ENCODE measurements at regions not wholly inside any gene's neighbourhood (a gene's known extent, or its start where the extent isn't known, plus 50 kb on each side); places are given as distances from the start of the nearest gene placed in this dataset.

DNA sequence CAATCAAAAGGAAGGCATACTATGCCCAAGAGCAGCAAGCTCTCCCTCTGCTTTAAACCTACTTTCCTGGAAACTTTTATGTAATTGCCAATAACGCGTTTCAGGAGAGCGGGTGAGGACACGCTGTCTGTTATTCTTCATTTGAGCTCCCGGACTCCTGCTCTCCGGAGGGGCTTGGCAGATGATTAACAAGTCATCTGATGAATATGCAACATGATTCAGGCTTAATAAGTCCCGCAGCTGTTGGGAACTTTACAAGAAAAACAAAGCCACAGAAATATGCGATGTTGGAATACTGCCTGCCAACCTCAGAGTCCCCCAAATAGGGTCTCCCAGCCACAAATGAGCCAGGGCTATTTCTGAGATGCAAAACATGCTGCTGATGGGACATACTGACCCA lies 348.0 kb downstream of the GPAM start:
- no peak overlapping the region for H3K4me3 Mint-ChIP-seq
- H3K36me3 Mint-ChIP-seq: no peaks in the 10 kb centered on the region
- peaks cover 13% of the 10 kb centered on the region for H3K9me3 Mint-ChIP-seq
- DNase-seq (ENCODE audit: low spot score) (no peak), ATAC-seq (no peak)
- peaks cover 36% of the 10 kb centered on the region for H3K4me1 Mint-ChIP-seq
- ChIA-PET CTCF (interaction anchor here (1.3 kb wide), 1 partner anchor 156 kb away, joined by 3 read pairs; no protein-coding TSS in a partner anchor), POLR2A (no interaction called here)
- no peaks in the 10 kb centered on the region for H3K27me3 Mint-ChIP-seq (ENCODE audit: low read depth)
- TF ChIP-seq FOXJ3 (CRISPR knock-in tag; IDR thresholded peaks at IDR 0.05; ENCODE audit: borderline replicate concordance): no peak
- no peak for TF ChIP-seq SP1 (CRISPR knock-in tag; conservative IDR thresholded peaks at IDR 0.05)
- no peak for TF ChIP-seq RELA (CRISPR knock-in tag; IDR thresholded peaks at IDR 0.05; ENCODE audit: borderline replicate concordance)
- TF ChIP-seq NFE2L1 (CRISPR knock-in tag; IDR thresholded peaks at IDR 0.05): no peak
- TF ChIP-seq, protein P1, sequence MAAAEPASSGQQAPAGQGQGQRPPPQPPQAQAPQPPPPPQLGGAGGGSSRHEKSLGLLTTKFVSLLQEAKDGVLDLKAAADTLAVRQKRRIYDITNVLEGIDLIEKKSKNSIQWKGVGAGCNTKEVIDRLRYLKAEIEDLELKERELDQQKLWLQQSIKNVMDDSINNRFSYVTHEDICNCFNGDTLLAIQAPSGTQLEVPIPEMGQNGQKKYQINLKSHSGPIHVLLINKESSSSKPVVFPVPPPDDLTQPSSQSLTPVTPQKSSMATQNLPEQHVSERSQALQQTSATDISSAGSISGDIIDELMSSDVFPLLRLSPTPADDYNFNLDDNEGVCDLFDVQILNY (CRISPR knock-in tag; IDR thresholded peaks at IDR 0.05): no peak
- TF ChIP-seq, protein P2, sequence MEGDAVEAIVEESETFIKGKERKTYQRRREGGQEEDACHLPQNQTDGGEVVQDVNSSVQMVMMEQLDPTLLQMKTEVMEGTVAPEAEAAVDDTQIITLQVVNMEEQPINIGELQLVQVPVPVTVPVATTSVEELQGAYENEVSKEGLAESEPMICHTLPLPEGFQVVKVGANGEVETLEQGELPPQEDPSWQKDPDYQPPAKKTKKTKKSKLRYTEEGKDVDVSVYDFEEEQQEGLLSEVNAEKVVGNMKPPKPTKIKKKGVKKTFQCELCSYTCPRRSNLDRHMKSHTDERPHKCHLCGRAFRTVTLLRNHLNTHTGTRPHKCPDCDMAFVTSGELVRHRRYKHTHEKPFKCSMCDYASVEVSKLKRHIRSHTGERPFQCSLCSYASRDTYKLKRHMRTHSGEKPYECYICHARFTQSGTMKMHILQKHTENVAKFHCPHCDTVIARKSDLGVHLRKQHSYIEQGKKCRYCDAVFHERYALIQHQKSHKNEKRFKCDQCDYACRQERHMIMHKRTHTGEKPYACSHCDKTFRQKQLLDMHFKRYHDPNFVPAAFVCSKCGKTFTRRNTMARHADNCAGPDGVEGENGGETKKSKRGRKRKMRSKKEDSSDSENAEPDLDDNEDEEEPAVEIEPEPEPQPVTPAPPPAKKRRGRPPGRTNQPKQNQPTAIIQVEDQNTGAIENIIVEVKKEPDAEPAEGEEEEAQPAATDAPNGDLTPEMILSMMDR (IDR thresholded peaks at IDR 0.05): no peak
- TF ChIP-seq MXD4 (CRISPR knock-in tag; IDR thresholded peaks at IDR 0.05; ENCODE audit: borderline replicate concordance): no peak
- H3K27ac Mint-ChIP-seq: no peak overlapping the region

DNA sequence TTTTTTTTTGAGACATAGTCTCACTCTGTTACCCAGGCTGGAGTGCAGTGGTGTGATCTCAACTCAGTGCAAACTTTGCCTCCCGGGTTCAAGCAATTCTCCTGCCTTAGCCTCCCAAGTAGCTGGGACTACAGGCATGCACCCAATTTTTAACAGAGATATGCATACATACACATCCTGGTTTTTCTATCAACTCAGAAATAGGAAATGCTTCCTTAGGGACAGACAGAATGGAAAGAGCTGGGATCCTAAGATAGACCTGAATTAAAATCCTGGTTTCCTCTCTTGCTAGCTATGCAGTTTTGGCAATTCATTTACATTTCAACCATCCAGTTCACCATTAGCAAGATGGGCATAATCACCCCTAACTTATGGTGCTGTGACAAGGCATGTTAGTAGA lies 347.5 kb downstream of the GPAM start:
- DNase-seq (ENCODE audit: low spot score): no peak
- Mint-ChIP-seq H3K4me1 (peaks cover 36% of the 10 kb centered on the region), H3K27me3 (ENCODE audit: low read depth) (no peaks in the 10 kb centered on the region), H3K27ac (no peak overlapping the region), H3K36me3 (no peaks in the 10 kb centered on the region), H3K9me3 (peaks cover 13% of the 10 kb centered on the region), H3K4me3 (no peak overlapping the region)
- ATAC-seq: no peak
- TF ChIP-seq, protein P3, sequence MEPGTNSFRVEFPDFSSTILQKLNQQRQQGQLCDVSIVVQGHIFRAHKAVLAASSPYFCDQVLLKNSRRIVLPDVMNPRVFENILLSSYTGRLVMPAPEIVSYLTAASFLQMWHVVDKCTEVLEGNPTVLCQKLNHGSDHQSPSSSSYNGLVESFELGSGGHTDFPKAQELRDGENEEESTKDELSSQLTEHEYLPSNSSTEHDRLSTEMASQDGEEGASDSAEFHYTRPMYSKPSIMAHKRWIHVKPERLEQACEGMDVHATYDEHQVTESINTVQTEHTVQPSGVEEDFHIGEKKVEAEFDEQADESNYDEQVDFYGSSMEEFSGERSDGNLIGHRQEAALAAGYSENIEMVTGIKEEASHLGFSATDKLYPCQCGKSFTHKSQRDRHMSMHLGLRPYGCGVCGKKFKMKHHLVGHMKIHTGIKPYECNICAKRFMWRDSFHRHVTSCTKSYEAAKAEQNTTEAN (CRISPR knock-in tag; IDR thresholded peaks at IDR 0.05): no peak
- TF ChIP-seq ZNF396 (CRISPR knock-in tag; IDR thresholded peaks at IDR 0.05; ENCODE audit: borderline replicate concordance): no peak
- TF ChIP-seq, protein P4, sequence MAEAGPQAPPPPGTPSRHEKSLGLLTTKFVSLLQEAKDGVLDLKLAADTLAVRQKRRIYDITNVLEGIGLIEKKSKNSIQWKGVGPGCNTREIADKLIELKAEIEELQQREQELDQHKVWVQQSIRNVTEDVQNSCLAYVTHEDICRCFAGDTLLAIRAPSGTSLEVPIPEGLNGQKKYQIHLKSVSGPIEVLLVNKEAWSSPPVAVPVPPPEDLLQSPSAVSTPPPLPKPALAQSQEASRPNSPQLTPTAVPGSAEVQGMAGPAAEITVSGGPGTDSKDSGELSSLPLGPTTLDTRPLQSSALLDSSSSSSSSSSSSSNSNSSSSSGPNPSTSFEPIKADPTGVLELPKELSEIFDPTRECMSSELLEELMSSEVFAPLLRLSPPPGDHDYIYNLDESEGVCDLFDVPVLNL (CRISPR knock-in tag; IDR thresholded peaks at IDR 0.05; ENCODE audit: borderline replicate concordance, low read depth): no peak
- TF ChIP-seq JUN (CRISPR knock-in tag; IDR thresholded peaks at IDR 0.05): no peak
- TF ChIP-seq, protein P5, sequence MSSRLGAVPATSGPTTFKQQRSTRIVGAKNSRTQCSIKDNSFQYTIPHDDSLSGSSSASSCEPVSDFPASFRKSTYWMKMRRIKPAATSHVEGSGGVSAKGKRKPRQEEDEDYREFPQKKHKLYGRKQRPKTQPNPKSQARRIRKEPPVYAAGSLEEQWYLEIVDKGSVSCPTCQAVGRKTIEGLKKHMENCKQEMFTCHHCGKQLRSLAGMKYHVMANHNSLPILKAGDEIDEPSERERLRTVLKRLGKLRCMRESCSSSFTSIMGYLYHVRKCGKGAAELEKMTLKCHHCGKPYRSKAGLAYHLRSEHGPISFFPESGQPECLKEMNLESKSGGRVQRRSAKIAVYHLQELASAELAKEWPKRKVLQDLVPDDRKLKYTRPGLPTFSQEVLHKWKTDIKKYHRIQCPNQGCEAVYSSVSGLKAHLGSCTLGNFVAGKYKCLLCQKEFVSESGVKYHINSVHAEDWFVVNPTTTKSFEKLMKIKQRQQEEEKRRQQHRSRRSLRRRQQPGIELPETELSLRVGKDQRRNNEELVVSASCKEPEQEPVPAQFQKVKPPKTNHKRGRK (CRISPR knock-in tag; IDR thresholded peaks at IDR 0.05; ENCODE audit: borderline replicate concordance): no peak
- TF ChIP-seq ZNF416 (CRISPR knock-in tag; IDR thresholded peaks at IDR 0.05): no peak
- TF ChIP-seq, protein P6, sequence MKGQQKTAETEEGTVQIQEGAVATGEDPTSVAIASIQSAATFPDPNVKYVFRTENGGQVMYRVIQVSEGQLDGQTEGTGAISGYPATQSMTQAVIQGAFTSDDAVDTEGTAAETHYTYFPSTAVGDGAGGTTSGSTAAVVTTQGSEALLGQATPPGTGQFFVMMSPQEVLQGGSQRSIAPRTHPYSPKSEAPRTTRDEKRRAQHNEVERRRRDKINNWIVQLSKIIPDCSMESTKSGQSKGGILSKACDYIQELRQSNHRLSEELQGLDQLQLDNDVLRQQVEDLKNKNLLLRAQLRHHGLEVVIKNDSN (CRISPR knock-in tag; IDR thresholded peaks at IDR 0.05): no peak
- TF ChIP-seq, protein P7, sequence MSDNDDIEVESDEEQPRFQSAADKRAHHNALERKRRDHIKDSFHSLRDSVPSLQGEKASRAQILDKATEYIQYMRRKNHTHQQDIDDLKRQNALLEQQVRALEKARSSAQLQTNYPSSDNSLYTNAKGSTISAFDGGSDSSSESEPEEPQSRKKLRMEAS (CRISPR knock-in tag; IDR thresholded peaks at IDR 0.05): no peak
- TF ChIP-seq GRHL2 (CRISPR knock-in tag; IDR thresholded peaks at IDR 0.05; ENCODE audit: insufficient replicate concordance, severe bottlenecking): no peak
- ChIA-PET CTCF (interaction anchor here (1.3 kb wide), 1 partner anchor 155 kb away, joined by 3 read pairs; no protein-coding TSS in a partner anchor), POLR2A (no interaction called here)

Data from WTC11 (cell line).